Bronchial epithelial cell (primary cell): ENCODE measurements at regions not wholly inside any gene's neighbourhood (a gene's known extent, or its start where the extent isn't known, plus 50 kb on each side); places are given as distances from the start of the nearest gene placed in this dataset.

Source experiments
- DNase-seq: peaks from one replicate; pipeline ENCODE4 v3.0.0-alpha.2; 2010; ENCODE audit warnings: low read depth
- FAIRE-seq: peaks from 2 replicates; lab custom pipeline; 2011; peaks lifted over from hg19 to GRCh38; lab: Jason Lieb, UNC
- H3K27me3 ChIP-seq: 2 replicates; pipeline ENCODE4 v1.5.1; 2011; ENCODE audit warnings: low read length; ENCODE audit not compliant: control insufficient read depth, insufficient read depth
- H3K36me3 ChIP-seq: 2 replicates; pipeline ENCODE4 v1.5.1; 2011; ENCODE audit warnings: low read length; ENCODE audit not compliant: control insufficient read depth, insufficient read depth
- H3K4me3 ChIP-seq: 2 replicates; pipeline ENCODE4 v1.5.1; 2011; ENCODE audit warnings: mild to moderate bottlenecking, low read depth, low read length, control low read depth
- TF ChIP-seq, protein P1 (sequence below): IDR thresholded peaks from 2 replicates; pipeline ENCODE4 v1.5.1; 2011; ENCODE audit warnings: mild to moderate bottlenecking, moderate library complexity, low read length, control low read depth, inconsistent platforms; ENCODE audit not compliant: insufficient read depth, severe bottlenecking

DNA sequence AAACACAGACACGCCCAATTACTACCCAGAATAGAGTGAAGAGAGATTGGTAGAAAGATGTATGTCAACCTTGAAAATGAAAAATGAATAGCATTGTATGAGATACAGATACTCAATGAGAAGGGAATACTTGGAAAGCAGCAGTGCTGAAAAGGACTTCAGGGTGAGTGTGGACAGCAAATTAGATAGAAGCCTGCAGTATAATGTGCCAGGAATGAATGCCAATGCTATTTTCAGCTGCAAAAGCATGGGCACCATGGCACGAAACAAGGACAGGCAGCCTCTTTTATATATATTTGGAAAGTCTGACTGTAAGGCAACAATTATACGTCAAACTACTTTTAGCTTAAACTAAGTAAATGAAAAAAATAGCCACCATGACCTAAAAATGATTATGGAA, 118.2 kb downstream of the PTCHD4 start:
- FAIRE-seq, result no peak
- no peaks in the 10 kb centered on the region for H3K36me3 ChIP-seq
- H3K27me3 ChIP-seq, result no peaks in the 10 kb centered on the region
- H3K4me3 ChIP-seq, result no peak overlapping the region
- TF ChIP-seq, protein P1, sequence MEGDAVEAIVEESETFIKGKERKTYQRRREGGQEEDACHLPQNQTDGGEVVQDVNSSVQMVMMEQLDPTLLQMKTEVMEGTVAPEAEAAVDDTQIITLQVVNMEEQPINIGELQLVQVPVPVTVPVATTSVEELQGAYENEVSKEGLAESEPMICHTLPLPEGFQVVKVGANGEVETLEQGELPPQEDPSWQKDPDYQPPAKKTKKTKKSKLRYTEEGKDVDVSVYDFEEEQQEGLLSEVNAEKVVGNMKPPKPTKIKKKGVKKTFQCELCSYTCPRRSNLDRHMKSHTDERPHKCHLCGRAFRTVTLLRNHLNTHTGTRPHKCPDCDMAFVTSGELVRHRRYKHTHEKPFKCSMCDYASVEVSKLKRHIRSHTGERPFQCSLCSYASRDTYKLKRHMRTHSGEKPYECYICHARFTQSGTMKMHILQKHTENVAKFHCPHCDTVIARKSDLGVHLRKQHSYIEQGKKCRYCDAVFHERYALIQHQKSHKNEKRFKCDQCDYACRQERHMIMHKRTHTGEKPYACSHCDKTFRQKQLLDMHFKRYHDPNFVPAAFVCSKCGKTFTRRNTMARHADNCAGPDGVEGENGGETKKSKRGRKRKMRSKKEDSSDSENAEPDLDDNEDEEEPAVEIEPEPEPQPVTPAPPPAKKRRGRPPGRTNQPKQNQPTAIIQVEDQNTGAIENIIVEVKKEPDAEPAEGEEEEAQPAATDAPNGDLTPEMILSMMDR, result no peak
- no peak for DNase-seq

- FAIRE-seq (no peak), DNase-seq (no peak)
- H3K4me3 ChIP-seq, result no peak overlapping the region
- no peaks in the 10 kb centered on the region for H3K36me3 ChIP-seq
- no peaks in the 10 kb centered on the region for H3K27me3 ChIP-seq
- TF ChIP-seq, protein P1, result no peak
Measured at GRCh38 chr6:47983491-47983890, 127.5 kb downstream of the PTCHD4 start.

- Histone ChIP-seq H3K4me3 (no peak overlapping the region), H3K36me3 (no peaks in the 10 kb centered on the region), H3K27me3 (no peaks in the 10 kb centered on the region)
- no peak for FAIRE-seq
- DNase-seq, result no peak
- TF ChIP-seq, protein P1, result no peak
Measured at GRCh38 chr6:47977314-47977713, 133.7 kb downstream of the PTCHD4 start.

DNA sequence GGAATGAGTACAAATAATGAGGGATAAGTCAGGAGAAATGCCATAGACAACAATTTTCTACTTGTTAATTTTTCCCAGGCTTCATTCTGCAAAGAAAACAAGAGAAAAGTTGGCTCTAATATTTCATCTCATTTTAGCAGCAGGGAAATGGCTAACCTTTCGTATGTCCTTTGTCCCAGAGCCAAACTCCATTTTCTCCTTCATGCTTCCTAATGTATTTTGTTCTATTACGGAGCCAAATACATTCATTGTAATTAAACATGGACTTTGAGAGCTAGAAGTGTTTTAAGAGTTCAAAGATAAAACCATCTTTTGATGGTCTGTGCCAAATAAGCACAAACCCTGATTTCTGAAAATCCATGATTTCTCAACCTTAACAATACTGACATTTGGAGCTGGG, 136.9 kb downstream of the PTCHD4 start:
- DNase-seq, result no peak
- Histone ChIP-seq H3K27me3 (no peaks in the 10 kb centered on the region), H3K36me3 (no peaks in the 10 kb centered on the region), H3K4me3 (no peak overlapping the region)
- TF ChIP-seq, protein P1, result no peak
- no peak for FAIRE-seq

- no peaks in the 10 kb centered on the region for H3K36me3 ChIP-seq
- no peak for DNase-seq
- no peak for FAIRE-seq
- no peak overlapping the region for H3K4me3 ChIP-seq
- no peaks in the 10 kb centered on the region for H3K27me3 ChIP-seq
- TF ChIP-seq, protein P1, result no peak
Measured at GRCh38 chr6:47970826-47971225, 140.2 kb downstream of the PTCHD4 start.

- FAIRE-seq, result no peak
- H3K27me3 ChIP-seq, result no peaks in the 10 kb centered on the region
- no peaks in the 10 kb centered on the region for H3K36me3 ChIP-seq
- no peak overlapping the region for H3K4me3 ChIP-seq
- DNase-seq, result peak; percentile 5
- TF ChIP-seq, protein P1, result no peak
Measured at GRCh38 chr6:47967843-47968242, 143.2 kb downstream of the PTCHD4 start.
